ENCODE measurements at regions not wholly inside any gene's neighbourhood (a gene's known extent, or its start where the extent isn't known, plus 50 kb on each side); places are given as distances from the start of the nearest gene placed in this dataset.

GRCh38 chr10:94105226-94105625 lies 111.5 kb downstream of the PLCE1 start:
- H2BK15ac ChIP-seq (ENCODE audit: low read length), result no peak overlapping the region
- DNase-seq (ENCODE audit: low read depth in 1 of 2, low spot score in 2 of 2) (no peak), FAIRE-seq (no peak)
- no peaks in the 10 kb centered on the region for H3K27me3 ChIP-seq (replicated peaks in 1 of 4; ENCODE audit: control insufficient read depth in 3 of 4, extremely low read depth in 1 of 4, insufficient read depth in 3 of 4, low read length in 3 of 4)
- no peaks in the 10 kb centered on the region for H3K79me2 ChIP-seq (ENCODE audit: control insufficient read depth in 1 of 2, insufficient read depth in 2 of 2, low read length in 2 of 2)
- H2BK12ac ChIP-seq (ENCODE audit: low read depth, low read length), result no peak overlapping the region
- H3K4ac ChIP-seq (replicated peaks; ENCODE audit: insufficient read length, low read depth, low read length), result no peak overlapping the region
- H3K4me3 ChIP-seq (ENCODE audit: extremely low read depth in 1 of 4, insufficient read depth in 2 of 4, low read depth in 3 of 4, low read length in 4 of 4), result no peak overlapping the region
- H3K23me2 ChIP-seq (ENCODE audit: low read depth, low read length), result no peaks in the 10 kb centered on the region
- H3K14ac ChIP-seq (ENCODE audit: insufficient read length), result no peak overlapping the region
- ChIA-PET POLR2A (ENCODE audit: partially characterized antibody) (no interaction called here), CTCF (ENCODE audit: partially characterized antibody) (no interaction called here)
- peaks cover 0 to 2% of the 10 kb centered on the region in 2 experiments for H4K20me1 ChIP-seq (replicated peaks in 1 of 2; ENCODE audit: control insufficient read depth in 1 of 2, insufficient read depth in 2 of 2, low read length in 2 of 2)
- H3K79me1 ChIP-seq (ENCODE audit: low read depth, low read length), result no peaks in the 10 kb centered on the region
- H2BK20ac ChIP-seq (ENCODE audit: low read length), result no peak overlapping the region
- H4K5ac ChIP-seq (ENCODE audit: insufficient read length, low read depth, low read length), result no peak overlapping the region
- H3K4me1 ChIP-seq (replicated peaks in 1 of 4; ENCODE audit: control insufficient read depth in 3 of 4, insufficient read depth in 4 of 4, low read length in 3 of 4), result no peaks in the 10 kb centered on the region
- H3K27ac ChIP-seq (ENCODE audit: low read depth, low read length), result no peak overlapping the region
- no peak overlapping the region for H4K8ac ChIP-seq (ENCODE audit: extremely low read depth, insufficient read depth, low read length)
- no peak overlapping the region for H4K91ac ChIP-seq (replicated peaks; ENCODE audit: insufficient read length, low read length)
- H3K4me2 ChIP-seq (ENCODE audit: insufficient read depth in 1 of 2, low read depth in 2 of 2, low read length in 2 of 2), result no peak overlapping the region
- no peak overlapping the region for H2BK120ac ChIP-seq (replicated peaks; ENCODE audit: low read depth, low read length)
- no peak overlapping the region for H2AK5ac ChIP-seq (ENCODE audit: low read depth, low read length)
- no peak overlapping the region for H2AFZ ChIP-seq (ENCODE audit: low read length)
- no peaks in the 10 kb centered on the region for H3K36me3 ChIP-seq (ENCODE audit: control insufficient read depth in 2 of 4, insufficient read depth in 4 of 4, low read length in 3 of 4)
- 80% methylated on average over 3 of the region's 3 CpGs; no CpG with 5 or more reads in 1 of the 2 experiments for WGBS, 2 experiments (ENCODE audit: extremely low coverage in 1 of 2, insufficient coverage in 1 of 2, insufficient read length in 1 of 2, insufficient replicate concordance in 2 of 2, low coverage in 1 of 2, low lambda C conversion rate in 2 of 2, missing lambda C conversion rate in 1 of 2)
- no peak overlapping the region for H2BK5ac ChIP-seq (ENCODE audit: low read depth, low read length)
- no peaks in the 10 kb centered on the region for H3K9me3 ChIP-seq (ENCODE audit: insufficient read depth in 2 of 2, low read depth in 1 of 2, low read length in 1 of 2)
- no peak overlapping the region for H3K56ac ChIP-seq (replicated peaks; ENCODE audit: insufficient read length, low read depth, low read length)
- H3K18ac ChIP-seq (ENCODE audit: extremely low read depth, low read length), result no peak overlapping the region
- H3K9ac ChIP-seq (replicated peaks in 1 of 4; ENCODE audit: extremely low read depth in 1 of 4, low read depth in 3 of 4, low read length in 3 of 4), result no peak overlapping the region
- no peak overlapping the region for H3K23ac ChIP-seq (ENCODE audit: insufficient read length)
- TF ChIP-seq CTCF (IDR thresholded peaks at IDR 0.05; ENCODE audit: control extremely low read depth in 1 of 3, insufficient read depth in 1 of 3, low read depth in 1 of 3, low read length in 3 of 3), result no peak
- no peak for TF ChIP-seq SP4 (IDR thresholded peaks at IDR 0.05; ENCODE audit: low read length)

Data from H1 (cell line).